RWPE1 (cell line): ENCODE measurements at regions not wholly inside any gene's neighbourhood (a gene's known extent, or its start where the extent isn't known, plus 50 kb on each side); places are given as distances from the start of the nearest gene placed in this dataset.

Experiments
- CTCF ChIA-PET: fragments of 350-600 bp; sonication (Branson Sonifier 250); formaldehyde crosslinking; extraction: SDS; loops from one replicate; lab custom pipeline; 2021; lab: Yijun Ruan, JAX
- POLR2A ChIA-PET: fragments of 400-600 bp; formaldehyde crosslinking; extraction: SDS; loops from one replicate; lab custom pipeline; 2020; ENCODE audit warnings: antibody characterized with exemption; ENCODE audit not compliant: low non-redundant PET; lab: Yijun Ruan, JAX
- DNase-seq: peaks from one replicate; pipeline ENCODE4 v3.0.0; 2012; ENCODE audit warnings: low spot score
- H3K27ac ChIP-seq: fragments of 450-650 bp; 2 replicates; pipeline ENCODE4 v1.5.1; 2017
- TF ChIP-seq, protein P1 (sequence below): fragments of 450-650 bp; conservative IDR thresholded peaks from 2 replicates; pipeline ENCODE4 v1.5.1; 2017; ENCODE audit warnings: low read depth, mild to moderate bottlenecking

- no peak for DNase-seq
- ChIA-PET POLR2A (no interaction called here), CTCF (no interaction called here)
- H3K27ac ChIP-seq = no peak overlapping the region
- TF ChIP-seq, protein P1, sequence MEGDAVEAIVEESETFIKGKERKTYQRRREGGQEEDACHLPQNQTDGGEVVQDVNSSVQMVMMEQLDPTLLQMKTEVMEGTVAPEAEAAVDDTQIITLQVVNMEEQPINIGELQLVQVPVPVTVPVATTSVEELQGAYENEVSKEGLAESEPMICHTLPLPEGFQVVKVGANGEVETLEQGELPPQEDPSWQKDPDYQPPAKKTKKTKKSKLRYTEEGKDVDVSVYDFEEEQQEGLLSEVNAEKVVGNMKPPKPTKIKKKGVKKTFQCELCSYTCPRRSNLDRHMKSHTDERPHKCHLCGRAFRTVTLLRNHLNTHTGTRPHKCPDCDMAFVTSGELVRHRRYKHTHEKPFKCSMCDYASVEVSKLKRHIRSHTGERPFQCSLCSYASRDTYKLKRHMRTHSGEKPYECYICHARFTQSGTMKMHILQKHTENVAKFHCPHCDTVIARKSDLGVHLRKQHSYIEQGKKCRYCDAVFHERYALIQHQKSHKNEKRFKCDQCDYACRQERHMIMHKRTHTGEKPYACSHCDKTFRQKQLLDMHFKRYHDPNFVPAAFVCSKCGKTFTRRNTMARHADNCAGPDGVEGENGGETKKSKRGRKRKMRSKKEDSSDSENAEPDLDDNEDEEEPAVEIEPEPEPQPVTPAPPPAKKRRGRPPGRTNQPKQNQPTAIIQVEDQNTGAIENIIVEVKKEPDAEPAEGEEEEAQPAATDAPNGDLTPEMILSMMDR = no peak
These were observed 117.9 kb downstream of the C6orf118 start for GRCh38 chr6:165191461-165191860.

GRCh38 chr6:165186441-165187205 lies 122.8 kb downstream of the C6orf118 start:
- no peak overlapping the region for H3K27ac ChIP-seq
- CTCF ChIA-PET = interaction anchor here (0.6 kb wide), 1 partner anchor 59 kb away, joined by 3 read pairs; no protein-coding TSS in a partner anchor
- POLR2A ChIA-PET = no interaction called here
- DNase-seq = no peak
- TF ChIP-seq, protein P1 = no peak

DNA sequence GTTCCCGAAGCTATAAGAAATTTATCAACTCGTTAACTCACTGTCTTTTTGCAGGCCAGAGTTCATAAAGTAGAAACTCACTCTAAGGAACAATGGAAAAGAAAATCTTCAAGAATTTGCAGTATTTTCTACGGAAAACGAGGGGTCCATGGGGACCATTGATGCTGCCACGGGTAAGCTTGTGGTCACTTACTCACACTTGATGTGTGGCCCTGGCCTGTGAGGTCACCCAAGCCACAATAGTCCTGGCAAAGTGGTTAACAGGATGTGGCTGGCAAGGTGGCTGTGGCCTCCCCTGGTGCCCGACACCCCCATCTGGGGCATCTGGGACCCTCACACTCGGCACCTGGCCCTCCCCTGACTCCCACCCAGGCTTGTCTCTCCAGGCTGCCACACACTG lies 123.4 kb downstream of the C6orf118 start:
- DNase-seq = no peak
- TF ChIP-seq, protein P1 = no peak
- no peak overlapping the region for H3K27ac ChIP-seq
- ChIA-PET CTCF (no interaction called here), POLR2A (no interaction called here)

DNA sequence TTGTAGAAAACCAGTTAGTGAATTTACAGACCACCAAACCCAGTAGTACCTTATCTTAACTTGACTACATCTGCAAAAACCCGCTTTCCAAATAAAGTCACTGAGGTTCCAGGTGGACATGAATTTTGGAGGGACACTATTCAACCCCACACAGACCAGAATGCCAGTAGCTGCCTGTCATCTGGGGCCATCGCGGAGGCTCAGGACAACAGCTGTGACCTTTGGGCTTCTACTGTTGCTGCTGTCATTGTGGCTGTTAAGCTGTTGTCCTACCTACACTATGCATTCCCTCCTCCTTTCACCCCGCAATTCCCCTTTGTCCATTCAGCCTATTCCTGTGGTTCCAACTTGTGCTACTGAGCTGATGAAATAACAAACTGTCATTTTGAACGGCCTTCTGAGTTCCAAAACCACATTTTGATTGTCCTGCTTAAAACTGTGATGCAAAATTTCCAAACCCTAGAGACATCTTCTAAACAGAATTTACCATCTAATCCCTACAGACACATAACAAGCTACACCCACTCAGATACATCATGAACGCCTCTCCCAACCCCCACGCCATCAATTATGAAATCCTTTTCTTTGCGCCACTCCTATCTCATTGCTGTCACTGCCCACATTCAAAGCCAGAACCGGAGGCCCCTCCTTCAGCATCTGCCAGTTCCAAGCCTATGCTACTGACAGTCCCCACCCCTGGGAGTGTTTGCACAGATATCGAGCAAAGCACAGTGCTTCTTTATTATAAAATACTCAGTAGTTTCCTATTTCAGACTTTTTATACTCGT lies 125.0 kb downstream of the C6orf118 start:
- H3K27ac ChIP-seq = peak overlapping the region; percentile 48; the same call in 1 of the 2 replicates
- CTCF ChIA-PET = interaction anchor here (0.7 kb wide), 1 partner anchor 734 kb away, joined by 4 read pairs; no protein-coding TSS in a partner anchor
- POLR2A ChIA-PET = no interaction called here
- DNase-seq = no peak
- TF ChIP-seq, protein P1 = no peak

DNA sequence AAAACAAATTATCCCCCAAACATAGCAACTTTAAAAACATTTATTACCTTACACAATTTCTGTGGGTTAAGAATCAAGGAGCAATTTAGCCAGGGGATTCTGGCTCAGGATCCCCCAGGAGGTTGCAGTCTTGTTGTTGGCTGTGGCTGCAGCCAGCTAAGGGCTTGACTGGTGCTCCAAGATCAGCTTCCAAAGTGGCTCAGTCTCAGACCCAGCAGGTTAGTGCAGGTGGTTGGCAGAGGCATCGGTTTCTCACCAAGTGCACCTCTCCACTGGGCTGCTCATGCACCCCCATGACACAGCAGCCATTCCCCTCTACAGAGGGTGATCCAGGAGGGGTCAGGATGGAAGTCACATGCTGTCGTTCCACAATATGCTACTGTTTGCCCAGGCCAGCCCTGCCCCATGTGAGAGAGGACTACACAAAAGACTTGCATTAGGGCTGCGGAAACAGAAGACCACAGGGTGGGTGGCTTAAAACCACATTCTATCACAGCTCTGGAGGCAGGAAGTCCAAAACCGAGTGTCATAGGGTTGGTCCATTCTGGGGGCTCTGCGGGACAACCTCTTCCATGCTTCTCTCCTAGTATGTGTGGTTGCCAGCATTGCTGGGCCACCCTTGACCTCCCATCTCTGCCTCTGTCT lies 125.8 kb downstream of the C6orf118 start:
- POLR2A ChIA-PET = no interaction called here
- CTCF ChIA-PET = no interaction called here
- H3K27ac ChIP-seq = peak overlapping the region; percentile 48; the same call in 1 of the 2 replicates
- DNase-seq = no peak
- TF ChIP-seq, protein P1 = no peak

- CTCF ChIA-PET = no interaction called here
- POLR2A ChIA-PET = no interaction called here
- TF ChIP-seq, protein P1 = no peak
- no peak overlapping the region for H3K27ac ChIP-seq
- DNase-seq = no peak
These were observed 126.3 kb downstream of the C6orf118 start for GRCh38 chr6:165183071-165183470.
